PC-3 (cell line): ENCODE measurements at regions not wholly inside any gene's neighbourhood (a gene's known extent, or its start where the extent isn't known, plus 50 kb on each side); places are given as distances from the start of the nearest gene placed in this dataset.
A peak's percentile ranks its signal among the peaks of the same experiment; 100 is the strongest.
"Not testable (repeated sequence)": the region's sequence is repeated elsewhere in the genome, so short reads cannot be mapped to it uniquely, and the experiment has no call there.

ENCODE experiments used
- ATAC-seq: fragments of 200-7000 bp; cut with Tn5 transposase; 2 replicates; pipeline ENCODE4 v1.9.1; 2020; ENCODE audit warnings: mild to moderate bottlenecking, moderate library complexity
- BruUV-seq: library from RNA; stranded (reverse); fragments of 400-500 nt; replicated peaks from 2 replicates; lab custom pipeline; 2021; lab: Mats Ljungman, UMichigan
- CTCF ChIA-PET: fragments of 300-600 bp; sonication (Branson Sonifier 250); formaldehyde crosslinking; loops from one replicate; lab custom pipeline; 2022; ENCODE audit warnings: antibody characterized with exemption; lab: Charles Lee
- POLR2A ChIA-PET: fragments of 300-600 bp; sonication (Branson Sonifier 250); formaldehyde crosslinking; loops from one replicate; lab custom pipeline; 2022; ENCODE audit warnings: antibody characterized with exemption; ENCODE audit not compliant: unreplicated experiment; lab: Charles Lee
- DNase-seq: peaks from one replicate; pipeline ENCODE4 v3.0.0-alpha.2; 2015
- H2AFZ ChIP-seq: fragments of 300-600 bp; sonication (generic); 2 replicates; pipeline ENCODE4 v1.6.0; 2016; ENCODE audit warnings: antibody characterized with exemption, low read length
- H3F3A ChIP-seq: fragments of 300-600 bp; sonication (generic); one replicate; pipeline ENCODE4 v1.6.0; 2017; ENCODE audit warnings: antibody characterized with exemption, low read length, control low read depth, mild to moderate bottlenecking; ENCODE audit not compliant: unreplicated experiment
- H3K27ac ChIP-seq: fragments of 300-600 bp; sonication (generic); 2 replicates; pipeline ENCODE4 v1.5.1; 2016; ENCODE audit warnings: mild to moderate bottlenecking, low read length
- H3K27me3 ChIP-seq: fragments of 300-600 bp; sonication (generic); 2 replicates; pipeline ENCODE4 v1.6.1; 2016; ENCODE audit warnings: low read length, mixed read lengths
- H3K36me3 ChIP-seq: fragments of 300-600 bp; sonication (generic); 2 replicates; pipeline ENCODE4 v1.6.1; 2016; ENCODE audit warnings: low read depth, mixed run types, low read length, mixed read lengths
- H3K4me1 ChIP-seq: fragments of 300-600 bp; sonication (generic); 2 replicates; pipeline ENCODE4 v1.5.1; 2016; ENCODE audit warnings: low read length; ENCODE audit not compliant: insufficient read depth
- H3K4me2 ChIP-seq: fragments of 300-600 bp; sonication (generic); 2 replicates; pipeline ENCODE4 v1.6.0; 2016; ENCODE audit warnings: low read length
- H3K4me3 ChIP-seq: fragments of 300-600 bp; sonication (generic); 2 replicates; pipeline ENCODE4 v1.5.1; 2016; ENCODE audit warnings: mild to moderate bottlenecking, low read length, mixed read lengths
- H3K79me2 ChIP-seq: fragments of 300-600 bp; sonication (generic); 2 replicates; pipeline ENCODE4 v1.6.1; 2017; ENCODE audit warnings: low read length, mixed read lengths
- H3K9ac ChIP-seq: fragments of 300-600 bp; sonication (generic); 2 replicates; pipeline ENCODE4 v1.6.0; 2016; ENCODE audit warnings: mild to moderate bottlenecking, low read length
- H3K9me2 ChIP-seq: fragments of 300-600 bp; sonication (generic); replicated peaks from 2 replicates; pipeline ENCODE4 v1.6.1; 2016; ENCODE audit warnings: mixed run types, low read length, mixed read lengths
- H3K9me3 ChIP-seq: fragments of 300-600 bp; sonication (generic); 2 replicates; pipeline ENCODE4 v1.6.1; 2016; ENCODE audit warnings: low read length, mixed read lengths
- H4K20me1 ChIP-seq: fragments of 300-600 bp; sonication (generic); 2 replicates; pipeline ENCODE4 v1.6.1; 2016; ENCODE audit warnings: low read length, mixed read lengths
- EZH2 ChIP-seq: fragments of 300-600 bp; sonication (generic); IDR thresholded peaks from one replicate; pipeline ENCODE4 v1.6.1; 2017; ENCODE audit warnings: antibody characterized with exemption, mild to moderate bottlenecking, low read length; ENCODE audit not compliant: unreplicated experiment
- EZH2phosphoT487 ChIP-seq: fragments of 300-600 bp; sonication (generic); IDR thresholded peaks from 2 replicates; pipeline ENCODE4 v1.6.1; 2018; ENCODE audit warnings: mild to moderate bottlenecking, antibody characterized with exemption, low read length, borderline replicate concordance
- intact Hi-C: fragments of 100-400 bp; cut with micrococcal nuclease; formaldehyde crosslinking; loops from 2 replicates; pipeline ENCODE4 v1.9.0; 2023
- TF ChIP-seq, protein P1 (sequence below): fragments of 300-600 bp; sonication (generic); conservative IDR thresholded peaks from 2 replicates; pipeline ENCODE4 v1.5.1; 2017; ENCODE audit warnings: antibody characterized with exemption, low read depth, mild to moderate bottlenecking, low read length

GRCh38 chr18:22285361-22286140 lies 116.2 kb downstream of the GATA6 start:
- H3K9me3 ChIP-seq: 0 out of 2 replicates have a peak, but pooled peaks cover 4% of the 10 kb centered on the region
- H3K9ac ChIP-seq: peak overlapping the region; percentile 54
- no peak for ATAC-seq
- ChIA-PET CTCF (no interaction called here), POLR2A (no interaction called here)
- no TSS peak for BruUV-seq
- intact Hi-C loops: loop anchor here (1.0 to 5.0 kb wide), 4 partner anchors 35 to 277 kb away; partner anchors contain the start of gene GATA6
- no peak overlapping the region for H3K4me2 ChIP-seq
- H2AFZ ChIP-seq: no peak overlapping the region
- H3F3A ChIP-seq: no peaks in the 10 kb centered on the region
- H3K4me3 ChIP-seq: no peak overlapping the region
- H3K4me1 ChIP-seq: peaks cover 46% of the 10 kb centered on the region
- no peaks in the 10 kb centered on the region for H3K9me2 ChIP-seq
- H3K27me3 ChIP-seq: no peaks in the 10 kb centered on the region
- H3K27ac ChIP-seq: peak overlapping the region; percentile 80
- H3K79me2 ChIP-seq: no peaks in the 10 kb centered on the region
- H4K20me1 ChIP-seq: no peaks in the 10 kb centered on the region
- peak; percentile 14 for DNase-seq
- no peaks in the 10 kb centered on the region for H3K36me3 ChIP-seq
- TF ChIP-seq EZH2 (no peak), EZH2phosphoT487 (no peak)
- TF ChIP-seq, protein P1, sequence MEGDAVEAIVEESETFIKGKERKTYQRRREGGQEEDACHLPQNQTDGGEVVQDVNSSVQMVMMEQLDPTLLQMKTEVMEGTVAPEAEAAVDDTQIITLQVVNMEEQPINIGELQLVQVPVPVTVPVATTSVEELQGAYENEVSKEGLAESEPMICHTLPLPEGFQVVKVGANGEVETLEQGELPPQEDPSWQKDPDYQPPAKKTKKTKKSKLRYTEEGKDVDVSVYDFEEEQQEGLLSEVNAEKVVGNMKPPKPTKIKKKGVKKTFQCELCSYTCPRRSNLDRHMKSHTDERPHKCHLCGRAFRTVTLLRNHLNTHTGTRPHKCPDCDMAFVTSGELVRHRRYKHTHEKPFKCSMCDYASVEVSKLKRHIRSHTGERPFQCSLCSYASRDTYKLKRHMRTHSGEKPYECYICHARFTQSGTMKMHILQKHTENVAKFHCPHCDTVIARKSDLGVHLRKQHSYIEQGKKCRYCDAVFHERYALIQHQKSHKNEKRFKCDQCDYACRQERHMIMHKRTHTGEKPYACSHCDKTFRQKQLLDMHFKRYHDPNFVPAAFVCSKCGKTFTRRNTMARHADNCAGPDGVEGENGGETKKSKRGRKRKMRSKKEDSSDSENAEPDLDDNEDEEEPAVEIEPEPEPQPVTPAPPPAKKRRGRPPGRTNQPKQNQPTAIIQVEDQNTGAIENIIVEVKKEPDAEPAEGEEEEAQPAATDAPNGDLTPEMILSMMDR: no peak

GRCh38 chr18:22284581-22285360 lies 115.4 kb downstream of the GATA6 start:
- Histone ChIP-seq H3K9ac (0 out of 2 replicates have a peak overlapping the region, but pooled peaks have one; percentile 54), H3K79me2 (no peaks in the 10 kb centered on the region), H4K20me1 (no peaks in the 10 kb centered on the region), H3K27ac (peak overlapping the region; percentile 80), H2AFZ (no peak overlapping the region), H3K4me1 (peaks cover 46% of the 10 kb centered on the region), H3K4me3 (no peak overlapping the region), H3K9me2 (no peaks in the 10 kb centered on the region), H3K36me3 (no peaks in the 10 kb centered on the region), H3K4me2 (no peak overlapping the region), H3F3A (no peaks in the 10 kb centered on the region), H3K27me3 (no peaks in the 10 kb centered on the region), H3K9me3 (0 out of 2 replicates have a peak, but pooled peaks cover 1% of the 10 kb centered on the region)
- DNase-seq (no peak), ATAC-seq (no peak)
- intact Hi-C loops: loop anchor here (5.0 kb wide), 2 partner anchors 102 to 278 kb away; no protein-coding TSS in a partner anchor
- POLR2A ChIA-PET: no interaction called here
- CTCF ChIA-PET: no interaction called here
- BruUV-seq: no TSS peak
- TF ChIP-seq, protein P1: no peak
- TF ChIP-seq EZH2 (no peak), EZH2phosphoT487 (no peak)

DNA sequence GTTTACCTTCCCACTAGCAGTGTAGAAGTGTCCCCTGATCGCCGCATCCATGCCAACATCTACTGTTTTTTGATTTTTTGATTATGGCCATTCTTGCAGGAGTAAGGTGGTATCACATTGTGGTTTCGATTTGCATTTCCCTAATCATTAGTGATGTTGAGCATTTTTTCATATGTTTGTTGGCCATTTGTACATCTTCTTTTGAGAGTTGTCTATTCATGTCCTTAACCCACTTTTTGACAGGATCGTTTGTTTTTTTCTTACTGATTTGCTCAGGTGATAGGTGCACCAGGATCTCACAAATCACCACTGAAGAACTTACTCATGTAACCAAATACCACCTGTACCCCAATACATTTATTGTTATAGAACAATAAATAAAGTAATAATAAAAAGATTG lies 114.5 kb downstream of the GATA6 start:
- Histone ChIP-seq H3K27ac (peak overlapping the region; percentile 83; the same call in 1 of the 2 replicates), H3K4me1 (peaks cover 46% of the 10 kb centered on the region)
- H2AFZ ChIP-seq, CTCF ChIA-PET, H3K36me3 ChIP-seq, H4K20me1 ChIP-seq, BruUV-seq, H3K4me3 ChIP-seq, H3K9ac ChIP-seq, ATAC-seq, H3K79me2 ChIP-seq, H3K4me2 ChIP-seq, H3F3A ChIP-seq, POLR2A ChIA-PET, H3K27me3 ChIP-seq, H3K9me3 ChIP-seq, H3K9me2 ChIP-seq, DNase-seq: not testable (repeated sequence)
- intact Hi-C loops: loop anchor here (2.0 to 5.0 kb wide), 2 partner anchors 102 to 251 kb away; no protein-coding TSS in a partner anchor
